ENCODE measurements at regions not wholly inside any gene's neighbourhood (a gene's known extent, or its start where the extent isn't known, plus 50 kb on each side); places are given as distances from the start of the nearest gene placed in this dataset.

DNA sequence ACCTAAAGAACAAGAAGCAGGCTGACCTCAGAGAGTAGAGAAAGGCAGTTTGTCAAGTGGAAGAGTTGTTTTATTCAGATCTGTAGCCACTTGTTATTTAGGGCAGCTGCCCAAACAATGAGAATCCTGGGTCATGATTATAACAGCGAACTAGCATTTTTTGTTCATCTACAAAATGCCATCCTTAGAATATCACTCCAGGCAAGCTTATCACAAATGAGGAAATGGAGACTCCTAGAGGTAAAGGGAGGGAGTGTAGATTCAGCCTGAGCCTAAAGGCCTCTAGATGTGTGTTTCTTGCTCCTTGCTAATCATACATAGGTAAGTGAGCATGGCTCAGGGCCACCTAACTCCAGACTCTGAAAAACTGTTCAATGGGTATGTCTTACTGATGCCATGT, 126.1 kb downstream of the HNMT start:
- TF ChIP-seq POLR2A (IDR thresholded peaks at IDR 0.05; ENCODE audit: low read depth, low read length) (no peak), POLR2AphosphoS5 (IDR thresholded peaks at IDR 0.05; ENCODE audit: low read depth, low read length) (no peak)

Measured in GM12892 (cell line).